Activated T-cell treated with anti-CD3 and anti-CD28 coated beads, Interleukin-2, amount 50 U/mL, for 72 hours (primary cell): ENCODE measurements at regions not wholly inside any gene's neighbourhood (a gene's known extent, or its start where the extent isn't known, plus 50 kb on each side); places are given as distances from the start of the nearest gene placed in this dataset.
"Not testable (repeated sequence)": the region's sequence is repeated elsewhere in the genome, so short reads cannot be mapped to it uniquely, and the experiment has no call there.

Source experiments
- ATAC-seq, 2 donors: fragments of 150-1000 bp; cut with Tn5 transposase; replicated peaks in 1 of 2; 2 replicates each; pipeline ENCODE4 v1.10.0; 2021; ENCODE audit warnings: moderate library complexity in 2 of 2, mild to moderate bottlenecking in 1 of 2
- DNase-seq, 2 donors: peaks; one replicate each; pipeline ENCODE4 v3.0.0; 2021 to 2022; ENCODE audit warnings: mixed read lengths in 1 of 2
- H3K27ac Mint-ChIP-seq: one replicate; pipeline ENCODE4 v1.8.0; 2022; ENCODE audit warnings: mild to moderate bottlenecking, moderate library complexity, mixed read lengths
- H3K27me3 Mint-ChIP-seq: one replicate; pipeline ENCODE4 v1.8.0; 2022; ENCODE audit warnings: low read depth, mixed read lengths
- H3K36me3 Mint-ChIP-seq, 2 donors: one replicate each; pipeline ENCODE4 v1.8.0; 2022; ENCODE audit warnings: mixed read lengths in 2 of 2, mild to moderate bottlenecking in 1 of 2; ENCODE audit not compliant: insufficient read depth in 2 of 2
- H3K4me1 Mint-ChIP-seq: one replicate; pipeline ENCODE4 v1.8.0; 2022; ENCODE audit warnings: low read depth, mixed read lengths
- H3K4me3 Mint-ChIP-seq, 2 donors: one replicate each; pipeline ENCODE4 v1.8.0; 2022; ENCODE audit warnings: mild to moderate bottlenecking in 2 of 2, mixed read lengths in 2 of 2, moderate library complexity in 2 of 2
- H3K9me3 Mint-ChIP-seq, 2 donors: one replicate each; pipeline ENCODE4 v1.8.0; 2022; ENCODE audit warnings: mixed read lengths in 2 of 2

DNA sequence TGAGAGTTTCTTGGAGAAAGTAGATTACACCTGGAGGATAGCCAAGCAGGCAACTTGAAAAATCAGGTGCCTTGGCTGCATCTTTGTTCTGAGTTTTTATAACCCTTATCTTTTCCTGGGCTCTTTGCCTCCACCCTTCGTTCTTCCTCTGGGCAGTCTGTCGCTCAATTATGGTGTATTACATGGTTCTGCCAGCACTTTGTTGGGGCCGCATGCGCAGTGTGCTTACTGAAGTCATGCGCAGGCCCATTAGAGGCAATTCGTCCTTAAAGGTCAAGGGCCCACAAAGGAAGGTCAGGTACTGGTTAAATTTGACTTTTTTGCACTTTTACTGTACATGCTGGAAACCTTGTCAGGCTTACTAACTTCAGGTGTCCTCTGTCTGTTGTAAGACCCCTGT is 761.9 kb upstream of the SLITRK5 start:
- DNase-seq (no peak), ATAC-seq (no peak)
- H3K4me1 Mint-ChIP-seq, result no peaks in the 10 kb centered on the region
- H3K27me3 Mint-ChIP-seq, result no peaks in the 10 kb centered on the region
- no peak overlapping the region for H3K27ac Mint-ChIP-seq
- H3K36me3 Mint-ChIP-seq, result no peaks in the 10 kb centered on the region
- peaks cover 6% of the 10 kb centered on the region in 2 donors for H3K9me3 Mint-ChIP-seq
- H3K4me3 Mint-ChIP-seq, result no peak overlapping the region

DNA sequence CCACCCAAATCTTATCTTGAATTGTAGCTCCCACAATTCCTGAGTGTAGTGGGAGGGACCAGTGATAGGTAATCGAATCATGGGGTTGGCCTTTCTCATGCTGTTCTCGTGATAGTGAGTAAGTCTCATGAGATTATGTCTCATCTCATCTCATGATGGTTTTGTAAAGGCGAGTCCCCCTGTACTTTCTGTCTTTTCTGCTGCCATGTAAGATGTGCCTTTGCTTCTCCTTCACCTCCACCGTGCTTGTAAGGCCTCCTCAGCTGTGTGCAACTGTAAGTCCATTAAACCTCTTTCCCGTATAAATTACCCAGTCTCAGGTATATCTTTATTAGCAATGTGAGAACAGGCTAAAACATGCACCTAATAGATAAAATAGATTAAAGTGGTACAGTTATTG is 756.4 kb upstream of the SLITRK5 start:
- Mint-ChIP-seq H3K4me3 (no peak overlapping the region), H3K4me1 (no peaks in the 10 kb centered on the region), H3K36me3 (peaks cover 0 to 2% of the 10 kb centered on the region in 2 donors), H3K9me3 (peaks cover 9 to 14% of the 10 kb centered on the region in 2 donors), H3K27me3 (no peaks in the 10 kb centered on the region), H3K27ac (no peak overlapping the region)
- DNase-seq (no peak), ATAC-seq (no peak)

GRCh38 chr13:86917438-86917837 is 753.7 kb upstream of the SLITRK5 start:
- H3K4me3 Mint-ChIP-seq, H3K27ac Mint-ChIP-seq, DNase-seq, ATAC-seq, H3K27me3 Mint-ChIP-seq, H3K36me3 Mint-ChIP-seq, H3K4me1 Mint-ChIP-seq: not testable (repeated sequence)
- peaks cover 9 to 11% of the 10 kb centered on the region in 2 donors for H3K9me3 Mint-ChIP-seq

GRCh38 chr13:86918682-86919081 is 752.5 kb upstream of the SLITRK5 start:
- ATAC-seq (no peak), DNase-seq (no peak)
- Mint-ChIP-seq H3K4me1 (no peaks in the 10 kb centered on the region), H3K4me3 (no peak overlapping the region), H3K27ac (no peak overlapping the region), H3K27me3 (no peaks in the 10 kb centered on the region), H3K36me3 (peaks cover 0 to 2% of the 10 kb centered on the region in 2 donors), H3K9me3 (peaks cover 4 to 9% of the 10 kb centered on the region in 2 donors)

DNA sequence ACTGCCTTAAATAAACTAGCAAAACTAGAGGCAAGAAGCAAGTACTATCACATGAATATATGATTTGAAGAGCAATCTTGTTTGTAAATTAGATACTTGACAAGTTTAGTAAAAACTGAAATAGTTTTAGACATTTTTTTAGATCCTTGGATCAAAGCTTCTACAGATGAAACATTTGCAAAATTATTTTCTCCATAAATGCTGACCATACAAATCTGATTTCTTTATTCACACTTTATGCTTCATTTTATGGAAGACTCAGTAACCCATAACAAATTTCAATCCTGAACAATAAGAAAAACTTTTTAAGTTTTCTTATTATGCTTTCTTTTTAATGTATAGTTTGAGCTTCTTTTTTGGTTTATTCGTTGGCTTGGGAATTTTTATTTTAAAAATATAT is 750.2 kb upstream of the SLITRK5 start:
- no peak overlapping the region for H3K27ac Mint-ChIP-seq
- ATAC-seq, result no peak
- H3K36me3 Mint-ChIP-seq, result peaks cover 0 to 2% of the 10 kb centered on the region in 2 donors
- no peaks in the 10 kb centered on the region for H3K27me3 Mint-ChIP-seq
- no peaks in the 10 kb centered on the region for H3K4me1 Mint-ChIP-seq
- DNase-seq, result no peak
- peaks cover 4 to 7% of the 10 kb centered on the region in 2 donors for H3K9me3 Mint-ChIP-seq
- H3K4me3 Mint-ChIP-seq, result no peak overlapping the region

DNA sequence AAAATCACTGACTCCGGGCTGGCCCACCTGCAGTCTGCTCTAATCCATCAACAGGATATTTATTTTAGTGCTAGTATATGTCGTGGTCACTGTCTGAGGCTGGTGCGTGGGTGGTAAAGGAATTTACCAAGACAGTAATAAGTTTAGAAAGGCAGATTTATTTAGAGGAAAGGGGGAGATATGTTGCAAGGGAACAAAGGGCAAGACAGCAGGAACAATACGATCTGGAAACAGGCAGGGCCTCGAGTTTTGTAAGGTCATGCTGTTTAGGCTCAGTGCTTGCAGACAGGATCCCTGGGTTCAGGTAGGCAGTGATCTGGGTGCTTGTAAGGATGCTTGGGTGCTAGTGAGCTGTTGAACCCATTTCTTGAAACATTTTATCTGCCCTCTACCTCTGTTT is 748.2 kb upstream of the SLITRK5 start:
- DNase-seq, result no peak
- H3K4me1 Mint-ChIP-seq, result no peaks in the 10 kb centered on the region
- H3K27ac Mint-ChIP-seq, result no peak overlapping the region
- H3K27me3 Mint-ChIP-seq, result no peaks in the 10 kb centered on the region
- H3K4me3 Mint-ChIP-seq, result no peak overlapping the region
- H3K36me3 Mint-ChIP-seq, result no peaks in the 10 kb centered on the region
- no peak for ATAC-seq
- peaks cover 2 to 4% of the 10 kb centered on the region in 2 donors for H3K9me3 Mint-ChIP-seq

DNA sequence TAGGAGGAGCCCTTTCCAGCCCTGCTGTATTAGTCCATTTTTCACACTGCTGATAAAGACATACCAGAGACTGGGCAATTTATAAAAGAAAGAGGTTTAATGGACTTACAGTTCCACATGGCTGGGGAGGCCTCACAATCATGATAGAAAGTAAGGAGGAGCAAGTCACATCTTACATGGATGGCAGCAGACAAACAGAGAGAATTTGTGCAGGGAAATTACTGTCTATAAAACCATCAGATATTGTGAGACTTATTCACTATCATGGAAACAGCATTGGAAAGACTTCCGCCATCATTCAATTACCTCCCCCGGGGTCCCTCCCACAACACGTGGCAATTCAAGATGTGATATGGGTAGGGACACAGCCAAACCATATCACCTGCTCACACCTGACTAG is 744.3 kb upstream of the SLITRK5 start:
- not testable (repeated sequence) for H3K27ac Mint-ChIP-seq

GRCh38 chr13:86932776-86933334 is 738.3 kb upstream of the SLITRK5 start:
- Mint-ChIP-seq H3K27ac (no peak overlapping the region), H3K36me3 (no peaks in the 10 kb centered on the region), H3K4me1 (no peaks in the 10 kb centered on the region), H3K9me3 (peaks cover 0 to 6% of the 10 kb centered on the region in 2 donors), H3K4me3 (no peak overlapping the region), H3K27me3 (no peaks in the 10 kb centered on the region)
- DNase-seq (no peak), ATAC-seq (no peak)

More for the DNA sequence above, 744.3 kb upstream of the SLITRK5 start:
- not testable (repeated sequence) for H3K36me3 Mint-ChIP-seq, DNase-seq, ATAC-seq, H3K9me3 Mint-ChIP-seq, H3K27me3 Mint-ChIP-seq, H3K4me1 Mint-ChIP-seq, H3K4me3 Mint-ChIP-seq

DNA sequence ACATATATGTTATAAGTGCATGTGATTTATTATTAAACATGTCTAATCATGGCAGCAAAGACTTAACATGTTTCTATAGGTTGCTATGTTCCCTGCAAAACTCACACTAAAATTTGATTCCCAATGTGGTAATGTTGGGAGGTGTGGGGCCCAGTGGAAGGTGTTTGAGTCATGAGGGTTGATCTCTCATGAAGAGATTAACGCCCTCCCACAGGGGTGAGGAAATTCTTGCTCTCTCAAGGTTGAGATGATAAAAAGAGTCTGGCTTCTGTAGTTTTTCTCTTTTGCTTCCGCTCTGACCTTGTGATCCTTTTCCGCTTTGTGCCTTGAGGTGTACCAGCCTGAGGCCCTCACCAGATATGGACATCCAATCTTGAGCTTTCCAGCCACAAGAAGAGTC is 737.5 kb upstream of the SLITRK5 start:
- Mint-ChIP-seq H3K27ac (no peak overlapping the region), H3K4me1 (no peaks in the 10 kb centered on the region), H3K4me3 (no peak overlapping the region), H3K36me3 (no peaks in the 10 kb centered on the region), H3K9me3 (peaks cover 0 to 6% of the 10 kb centered on the region in 2 donors), H3K27me3 (no peaks in the 10 kb centered on the region)
- no peak for ATAC-seq
- DNase-seq, result no peak

GRCh38 chr13:86937316-86937715 is 733.9 kb upstream of the SLITRK5 start:
- Mint-ChIP-seq H3K36me3 (no peaks in the 10 kb centered on the region), H3K27me3 (no peaks in the 10 kb centered on the region), H3K27ac (no peak overlapping the region), H3K4me3 (no peak overlapping the region), H3K9me3 (peaks cover 0 to 6% of the 10 kb centered on the region in 2 donors), H3K4me1 (no peaks in the 10 kb centered on the region)
- no peak for ATAC-seq
- DNase-seq, result no peak

- Mint-ChIP-seq H3K4me1 (no peaks in the 10 kb centered on the region), H3K9me3 (peaks cover 2 to 6% of the 10 kb centered on the region in 2 donors), H3K4me3 (no peak overlapping the region), H3K27me3 (no peaks in the 10 kb centered on the region), H3K27ac (no peak overlapping the region), H3K36me3 (no peaks in the 10 kb centered on the region)
- DNase-seq, result no peak
- ATAC-seq, result no peak
Observed at GRCh38 chr13:86945584-86945983, 725.6 kb upstream of the SLITRK5 start.

- Mint-ChIP-seq H3K9me3 (peaks cover 2 to 6% of the 10 kb centered on the region in 2 donors), H3K4me3 (no peak overlapping the region), H3K27me3 (no peaks in the 10 kb centered on the region), H3K4me1 (no peaks in the 10 kb centered on the region), H3K36me3 (no peaks in the 10 kb centered on the region), H3K27ac (no peak overlapping the region)
- no peak for DNase-seq
- ATAC-seq, result no peak
Observed at GRCh38 chr13:86946734-86947133, 724.4 kb upstream of the SLITRK5 start.

DNA sequence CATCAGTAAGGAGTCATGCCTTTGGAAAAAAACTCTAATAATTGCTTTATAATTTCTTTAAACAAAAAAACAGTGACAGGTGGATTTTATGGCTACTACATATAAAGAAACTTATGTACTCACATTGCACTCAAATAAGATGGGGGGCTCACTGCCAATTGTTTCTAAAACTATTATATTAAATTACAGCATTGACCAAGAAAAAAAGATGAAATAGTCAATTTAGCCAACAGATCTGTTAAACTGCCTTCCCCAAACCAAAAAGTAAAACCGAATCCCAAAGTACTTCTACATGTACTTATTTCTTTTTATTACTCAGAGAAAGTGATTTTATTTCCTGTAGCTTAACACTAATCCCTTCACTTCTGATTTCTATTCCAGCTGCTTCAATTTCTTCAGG is 716.8 kb upstream of the SLITRK5 start:
- Mint-ChIP-seq H3K27me3 (no peaks in the 10 kb centered on the region), H3K4me3 (no peak overlapping the region), H3K27ac (no peak overlapping the region), H3K9me3 (peaks cover 2 to 10% of the 10 kb centered on the region in 2 donors), H3K36me3 (no peaks in the 10 kb centered on the region), H3K4me1 (no peaks in the 10 kb centered on the region)
- DNase-seq, result no peak
- ATAC-seq, result no peak

DNA sequence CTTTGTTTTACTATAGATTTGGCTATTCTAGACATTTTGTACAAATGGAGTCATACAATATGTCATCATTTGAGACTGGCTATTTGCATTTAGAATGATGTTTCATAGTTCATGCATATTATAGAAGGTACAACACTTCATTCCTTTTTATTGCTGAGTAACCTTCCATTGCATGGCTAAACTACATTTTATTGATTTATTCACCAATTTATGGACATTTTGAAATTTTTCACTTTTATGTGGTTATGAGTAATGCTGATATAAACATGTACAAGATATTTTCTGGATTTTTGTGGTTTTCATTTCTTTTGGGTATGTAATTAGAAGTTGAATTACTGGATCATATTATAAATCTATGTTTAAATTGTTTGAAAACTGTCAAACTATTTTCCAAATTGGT is 710.3 kb upstream of the SLITRK5 start:
- no peak for DNase-seq
- Mint-ChIP-seq H3K36me3 (no peaks in the 10 kb centered on the region), H3K4me1 (no peaks in the 10 kb centered on the region), H3K27me3 (no peaks in the 10 kb centered on the region), H3K9me3 (peaks cover 3 to 13% of the 10 kb centered on the region in 2 donors), H3K4me3 (no peak overlapping the region), H3K27ac (no peak overlapping the region)
- no peak for ATAC-seq
